ENCODE measurements at regions not wholly inside any gene's neighbourhood (a gene's known extent, or its start where the extent isn't known, plus 50 kb on each side); places are given as distances from the start of the nearest gene placed in this dataset.

DNA sequence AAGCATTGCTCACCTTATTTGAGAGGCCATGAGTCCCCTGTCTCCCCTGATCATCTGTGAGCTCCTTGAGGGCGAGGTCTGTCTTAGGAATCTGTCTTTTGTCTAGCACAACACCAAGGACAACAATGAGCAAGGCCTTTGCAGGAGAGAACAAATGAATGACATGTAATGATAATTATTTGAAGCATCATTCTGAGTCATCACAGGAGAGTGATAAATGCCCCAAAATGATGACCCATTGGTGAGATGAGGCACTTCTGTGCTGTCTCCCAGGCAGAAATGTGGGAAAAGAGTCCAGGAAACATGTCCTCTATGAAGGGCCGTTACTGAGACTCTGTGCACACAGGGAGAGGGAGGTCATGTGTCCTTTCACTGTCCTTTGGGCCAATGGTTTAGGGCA lies 105.2 kb upstream of the LRFN2 start:
- Histone ChIP-seq H3K4me1 (no peaks in the 10 kb centered on the region), H3K9me3 (no peaks in the 10 kb centered on the region), H3K27ac (no peak overlapping the region), H3K4me3 (no peak overlapping the region), H3K36me3 (no peaks in the 10 kb centered on the region), H3K27me3 (no peaks in the 10 kb centered on the region)
- TF ChIP-seq, protein P1, sequence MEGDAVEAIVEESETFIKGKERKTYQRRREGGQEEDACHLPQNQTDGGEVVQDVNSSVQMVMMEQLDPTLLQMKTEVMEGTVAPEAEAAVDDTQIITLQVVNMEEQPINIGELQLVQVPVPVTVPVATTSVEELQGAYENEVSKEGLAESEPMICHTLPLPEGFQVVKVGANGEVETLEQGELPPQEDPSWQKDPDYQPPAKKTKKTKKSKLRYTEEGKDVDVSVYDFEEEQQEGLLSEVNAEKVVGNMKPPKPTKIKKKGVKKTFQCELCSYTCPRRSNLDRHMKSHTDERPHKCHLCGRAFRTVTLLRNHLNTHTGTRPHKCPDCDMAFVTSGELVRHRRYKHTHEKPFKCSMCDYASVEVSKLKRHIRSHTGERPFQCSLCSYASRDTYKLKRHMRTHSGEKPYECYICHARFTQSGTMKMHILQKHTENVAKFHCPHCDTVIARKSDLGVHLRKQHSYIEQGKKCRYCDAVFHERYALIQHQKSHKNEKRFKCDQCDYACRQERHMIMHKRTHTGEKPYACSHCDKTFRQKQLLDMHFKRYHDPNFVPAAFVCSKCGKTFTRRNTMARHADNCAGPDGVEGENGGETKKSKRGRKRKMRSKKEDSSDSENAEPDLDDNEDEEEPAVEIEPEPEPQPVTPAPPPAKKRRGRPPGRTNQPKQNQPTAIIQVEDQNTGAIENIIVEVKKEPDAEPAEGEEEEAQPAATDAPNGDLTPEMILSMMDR (IDR thresholded peaks at IDR 0.05), result no peak
- TF ChIP-seq POLR2A (IDR thresholded peaks at IDR 0.05) (no peak), POLR2AphosphoS5 (IDR thresholded peaks at IDR 0.05) (no peak)
- intact Hi-C loops (cut with DNase I; ENCODE audit: low total_unique reads), result no loop called here
- no peak for DNase-seq (ENCODE audit: low spot score in 2 of 2)

DNA sequence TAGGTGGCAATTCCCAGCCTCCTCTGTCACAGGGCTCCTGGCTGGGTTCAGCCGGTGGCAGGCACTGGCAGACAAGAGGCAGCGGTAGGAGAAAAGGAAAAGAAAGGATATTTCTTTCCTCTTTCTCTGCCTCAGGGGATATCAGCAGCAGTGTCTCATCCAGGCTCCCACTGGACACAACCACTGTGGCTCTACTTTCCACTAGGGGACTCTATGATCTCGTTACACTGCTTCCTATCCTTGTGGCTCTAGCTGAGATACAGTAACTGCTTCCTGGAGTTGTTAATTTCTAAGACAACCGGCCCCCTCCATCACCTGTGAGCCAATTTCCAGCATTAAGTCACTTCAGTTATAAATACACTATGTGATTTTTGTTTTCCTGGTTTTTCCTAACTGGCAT lies 102.0 kb upstream of the LRFN2 start:
- Histone ChIP-seq H3K27me3 (no peaks in the 10 kb centered on the region), H3K9me3 (peaks cover 4 to 12% of the 10 kb centered on the region in 2 donors), H3K4me1 (no peaks in the 10 kb centered on the region), H3K27ac (no peak overlapping the region), H3K36me3 (no peaks in the 10 kb centered on the region), H3K4me3 (no peak overlapping the region)
- TF ChIP-seq POLR2A (IDR thresholded peaks at IDR 0.05) (no peak), POLR2AphosphoS5 (IDR thresholded peaks at IDR 0.05) (no peak)
- TF ChIP-seq, protein P1 (IDR thresholded peaks at IDR 0.05), result no peak
- intact Hi-C loops (cut with DNase I; ENCODE audit: low total_unique reads), result no loop called here
- DNase-seq (ENCODE audit: low spot score in 2 of 2), result no peak

DNA sequence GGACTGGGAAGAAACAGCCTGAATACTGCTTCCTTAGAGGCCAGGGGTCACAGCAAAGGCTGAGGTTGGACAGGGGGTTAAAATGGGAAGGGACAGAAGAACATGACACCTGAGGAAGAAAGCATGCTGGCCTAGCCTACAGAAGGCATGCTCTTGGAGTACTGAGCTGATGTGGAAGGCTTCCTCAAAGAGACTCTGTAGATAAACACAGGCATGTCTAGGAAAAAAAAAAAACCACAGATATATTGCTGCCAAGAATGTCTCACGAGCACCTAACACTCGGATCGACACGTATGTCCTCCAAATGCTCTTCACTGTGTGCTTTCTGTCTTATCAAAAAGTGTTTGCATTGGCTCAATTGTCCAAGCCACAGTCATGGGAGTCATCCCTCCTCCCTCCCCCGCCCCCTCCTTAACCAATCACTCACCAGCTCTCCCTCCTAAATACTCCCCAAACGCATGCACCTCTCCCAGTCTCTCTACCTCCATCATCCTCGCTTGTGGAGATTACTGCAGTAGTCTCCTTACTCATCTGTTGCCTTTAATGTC lies 101.1 kb upstream of the LRFN2 start:
- intact Hi-C loops (cut with DNase I; ENCODE audit: low total_unique reads), result no loop called here
- peaks cover 4 to 12% of the 10 kb centered on the region in 2 donors for H3K9me3 ChIP-seq
- H3K4me3 ChIP-seq, result no peak overlapping the region
- no peak overlapping the region for H3K27ac ChIP-seq
- H3K36me3 ChIP-seq, result no peaks in the 10 kb centered on the region
- no peaks in the 10 kb centered on the region for H3K4me1 ChIP-seq
- TF ChIP-seq POLR2A (IDR thresholded peaks at IDR 0.05), result no peak
- no peak for TF ChIP-seq POLR2AphosphoS5 (IDR thresholded peaks at IDR 0.05)
- TF ChIP-seq, protein P1 (IDR thresholded peaks at IDR 0.05), result no peak
- no peaks in the 10 kb centered on the region for H3K27me3 ChIP-seq
- DNase-seq (ENCODE audit: low spot score in 2 of 2), result no peak

DNA sequence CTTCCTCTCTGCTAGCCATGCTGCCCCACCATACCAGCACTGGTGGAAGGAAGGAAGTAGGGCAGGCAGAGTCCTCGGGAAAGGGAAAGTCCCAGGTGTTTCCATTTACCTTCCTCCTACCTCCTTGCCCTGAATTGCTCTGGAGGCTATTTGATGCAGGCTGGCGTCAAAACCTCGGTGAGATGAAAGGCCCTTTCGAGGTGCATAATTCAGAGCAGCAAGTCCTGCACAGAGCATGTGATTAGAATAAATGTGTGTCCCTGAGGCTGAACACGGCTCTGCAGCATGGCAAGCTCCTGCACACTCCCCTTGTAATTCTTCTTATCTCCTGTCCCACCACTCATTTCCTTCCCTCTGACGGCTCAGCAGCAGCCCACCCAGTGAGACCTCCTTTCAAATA lies 98.7 kb upstream of the LRFN2 start:
- Histone ChIP-seq H3K27ac (no peak overlapping the region), H3K4me1 (no peaks in the 10 kb centered on the region), H3K36me3 (no peaks in the 10 kb centered on the region), H3K27me3 (no peaks in the 10 kb centered on the region), H3K9me3 (peaks cover 4 to 12% of the 10 kb centered on the region in 2 donors), H3K4me3 (no peak overlapping the region)
- intact Hi-C loops (cut with DNase I; ENCODE audit: low total_unique reads), result no loop called here
- TF ChIP-seq POLR2A (IDR thresholded peaks at IDR 0.05) (no peak), POLR2AphosphoS5 (IDR thresholded peaks at IDR 0.05) (no peak)
- TF ChIP-seq, protein P1 (IDR thresholded peaks at IDR 0.05), result no peak
- no peak for DNase-seq (ENCODE audit: low spot score in 2 of 2)

DNA sequence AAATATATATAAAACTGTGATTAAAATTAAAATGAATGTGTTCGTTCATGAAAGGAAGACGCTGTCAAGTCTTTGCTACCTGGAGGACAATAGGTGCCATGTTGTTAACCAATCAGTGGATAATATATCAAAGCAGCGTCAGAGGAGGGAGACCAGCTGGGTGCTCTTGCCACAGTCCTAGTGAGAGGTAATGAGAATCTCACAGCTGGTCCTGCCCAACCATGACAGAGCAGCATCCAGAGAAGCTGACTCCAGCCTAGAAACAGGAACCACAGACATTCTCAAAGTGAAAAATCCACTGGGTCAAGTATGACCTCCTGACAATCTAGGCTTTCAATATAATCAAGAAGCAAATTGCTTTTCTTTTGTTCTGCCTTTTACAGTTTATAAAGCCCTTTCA lies 94.5 kb upstream of the LRFN2 start:
- intact Hi-C loops (cut with DNase I; ENCODE audit: low total_unique reads), result no loop called here
- TF ChIP-seq POLR2AphosphoS5 (IDR thresholded peaks at IDR 0.05) (no peak), POLR2A (IDR thresholded peaks at IDR 0.05) (no peak)
- TF ChIP-seq, protein P1 (IDR thresholded peaks at IDR 0.05), result no peak

More for the DNA sequence above, 94.5 kb upstream of the LRFN2 start:
- no peaks in the 10 kb centered on the region for H3K36me3 ChIP-seq
- peaks cover 4 to 20% of the 10 kb centered on the region in 2 donors for H3K9me3 ChIP-seq
- no peak for DNase-seq (ENCODE audit: low spot score in 2 of 2)
- no peak overlapping the region for H3K27ac ChIP-seq
- no peak overlapping the region for H3K4me3 ChIP-seq
- no peaks in the 10 kb centered on the region for H3K4me1 ChIP-seq
- H3K27me3 ChIP-seq, result no peaks in the 10 kb centered on the region
